ENCODE measurements at regions not wholly inside any gene's neighbourhood (a gene's known extent, or its start where the extent isn't known, plus 50 kb on each side); places are given as distances from the start of the nearest gene placed in this dataset.

DNA sequence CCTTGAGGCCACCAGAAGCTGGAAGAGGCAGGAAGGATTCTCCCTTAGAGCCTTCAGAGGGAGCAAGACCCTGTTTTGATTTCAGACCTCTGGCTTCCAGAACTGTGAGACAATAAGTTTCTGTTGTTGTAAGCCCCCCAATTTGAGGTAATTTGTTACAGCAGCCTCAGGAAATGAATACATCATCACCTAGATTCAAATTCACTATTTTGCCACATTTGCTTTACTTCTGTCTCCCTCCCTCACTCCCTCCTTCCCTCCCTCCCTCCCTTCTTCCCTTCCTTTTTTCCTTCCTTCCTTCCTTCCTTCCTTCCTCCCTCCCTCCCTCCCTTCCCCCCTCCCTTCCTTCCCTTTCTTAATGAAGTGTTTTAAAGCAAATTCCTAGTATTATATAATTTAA is 58.1 kb upstream of the KIF13A start:
- Histone ChIP-seq H3K9ac (no peak overlapping the region), H2AFZ (ENCODE audit: low read depth) (no peak overlapping the region), H3K4me2 (no peak overlapping the region), H3K36me3 (replicated peaks in 1 of 2; ENCODE audit: control insufficient read depth in 1 of 2, insufficient read depth in 2 of 2, low read length in 1 of 2) (no peaks in the 10 kb centered on the region), H3F3A (replicated peaks; ENCODE audit: insufficient read depth) (peaks cover 6% of the 10 kb centered on the region), H3K79me2 (ENCODE audit: insufficient read depth) (no peaks in the 10 kb centered on the region), H3K9me3 (no peaks in the 10 kb centered on the region), H3K4me3 (ENCODE audit: low read depth in 2 of 2, low read length in 1 of 2) (no peak overlapping the region), H3K4me1 (ENCODE audit: control insufficient read depth in 1 of 2, insufficient read depth in 2 of 2, low read depth in 1 of 2, low read length in 1 of 2) (peaks cover 0 to 8% of the 10 kb centered on the region in 2 experiments; a peak in 3 of 4 replicates), H3K27ac (ENCODE audit: low read depth in 2 of 2, low read length in 1 of 2) (no peak overlapping the region), H3K9me2 (no peaks in the 10 kb centered on the region), H4K20me1 (ENCODE audit: insufficient read depth) (no peaks in the 10 kb centered on the region), H3K27me3 (ENCODE audit: insufficient read depth) (no peaks in the 10 kb centered on the region)
- POLR2A ChIA-PET = no interaction called here
- TF ChIP-seq IRF3 (IDR thresholded peaks at IDR 0.05; ENCODE audit: low read depth, low read length) (no peak), FOXJ3 (CRISPR knock-in tag; IDR thresholded peaks at IDR 0.05) (no peak), RFX5 (IDR thresholded peaks at IDR 0.05; ENCODE audit: low read length) (no peak), GATA2 (CRISPR knock-in tag; IDR thresholded peaks at IDR 0.05) (no peak), EZH2phosphoT487 (IDR thresholded peaks at IDR 0.05; ENCODE audit: borderline replicate concordance, low read depth) (no peak), JUND (IDR thresholded peaks at IDR 0.05) (no peak), TCF12 (IDR thresholded peaks at IDR 0.05) (no peak), MAX (IDR thresholded peaks at IDR 0.05; ENCODE audit: low read depth) (no peak), RCOR1 (IDR thresholded peaks at IDR 0.05; ENCODE audit: low read length) (no peak), MXI1 (IDR thresholded peaks at IDR 0.05; ENCODE audit: low read depth, low read length) (no peak), TAF1 (IDR thresholded peaks at IDR 0.05; ENCODE audit: borderline replicate concordance, low read depth, low read length) (no peak), REST (IDR thresholded peaks at IDR 0.05; ENCODE audit: low read depth, low read length) (no peak), SIN3A (IDR thresholded peaks at IDR 0.05; ENCODE audit: borderline replicate concordance, low read depth, low read length) (no peak), ELF1 (IDR thresholded peaks at IDR 0.05) (no peak), NRF1 (IDR thresholded peaks at IDR 0.05; ENCODE audit: low read depth, low read length) (no peak)
- TF ChIP-seq, protein P1, sequence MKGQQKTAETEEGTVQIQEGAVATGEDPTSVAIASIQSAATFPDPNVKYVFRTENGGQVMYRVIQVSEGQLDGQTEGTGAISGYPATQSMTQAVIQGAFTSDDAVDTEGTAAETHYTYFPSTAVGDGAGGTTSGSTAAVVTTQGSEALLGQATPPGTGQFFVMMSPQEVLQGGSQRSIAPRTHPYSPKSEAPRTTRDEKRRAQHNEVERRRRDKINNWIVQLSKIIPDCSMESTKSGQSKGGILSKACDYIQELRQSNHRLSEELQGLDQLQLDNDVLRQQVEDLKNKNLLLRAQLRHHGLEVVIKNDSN (IDR thresholded peaks at IDR 0.05; ENCODE audit: borderline replicate concordance, low read depth) = no peak
- TF ChIP-seq, protein P2, sequence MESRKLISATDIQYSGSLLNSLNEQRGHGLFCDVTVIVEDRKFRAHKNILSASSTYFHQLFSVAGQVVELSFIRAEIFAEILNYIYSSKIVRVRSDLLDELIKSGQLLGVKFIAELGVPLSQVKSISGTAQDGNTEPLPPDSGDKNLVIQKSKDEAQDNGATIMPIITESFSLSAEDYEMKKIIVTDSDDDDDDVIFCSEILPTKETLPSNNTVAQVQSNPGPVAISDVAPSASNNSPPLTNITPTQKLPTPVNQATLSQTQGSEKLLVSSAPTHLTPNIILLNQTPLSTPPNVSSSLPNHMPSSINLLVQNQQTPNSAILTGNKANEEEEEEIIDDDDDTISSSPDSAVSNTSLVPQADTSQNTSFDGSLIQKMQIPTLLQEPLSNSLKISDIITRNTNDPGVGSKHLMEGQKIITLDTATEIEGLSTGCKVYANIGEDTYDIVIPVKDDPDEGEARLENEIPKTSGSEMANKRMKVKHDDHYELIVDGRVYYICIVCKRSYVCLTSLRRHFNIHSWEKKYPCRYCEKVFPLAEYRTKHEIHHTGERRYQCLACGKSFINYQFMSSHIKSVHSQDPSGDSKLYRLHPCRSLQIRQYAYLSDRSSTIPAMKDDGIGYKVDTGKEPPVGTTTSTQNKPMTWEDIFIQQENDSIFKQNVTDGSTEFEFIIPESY (IDR thresholded peaks at IDR 0.05; ENCODE audit: borderline replicate concordance, low read depth) = no peak
- no peak for DNase-seq
- CTCF ChIA-PET = no interaction called here

Measured in SK-N-SH (cell line).